ENCODE measurements at regions not wholly inside any gene's neighbourhood (a gene's known extent, or its start where the extent isn't known, plus 50 kb on each side); places are given as distances from the start of the nearest gene placed in this dataset.

DNA sequence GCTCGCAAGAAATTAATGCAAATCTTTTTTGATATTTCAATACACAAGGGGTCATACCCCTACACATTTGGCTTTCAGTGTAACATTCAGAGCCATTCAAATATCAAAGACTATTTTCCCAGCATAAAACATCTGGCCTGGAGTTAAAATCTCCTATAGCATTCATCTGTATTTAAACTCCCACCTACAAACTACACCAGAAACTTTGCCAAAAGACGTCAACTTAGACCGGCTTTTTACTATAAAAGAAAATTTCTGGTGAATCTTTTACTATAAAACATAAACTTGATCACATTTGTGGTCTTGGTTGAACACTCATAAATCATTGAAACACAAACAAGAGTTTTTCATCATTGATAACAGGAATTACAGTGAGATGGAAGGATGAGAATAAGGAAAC, 473.3 kb upstream of the DCN start:
- H3K27ac ChIP-seq = no peak overlapping the region
- H2AFZ ChIP-seq (ENCODE audit: low read depth) = no peak overlapping the region
- no peak for TF ChIP-seq CTCF (conservative IDR thresholded peaks at IDR 0.05; ENCODE audit: low read depth, low read length)

DNA sequence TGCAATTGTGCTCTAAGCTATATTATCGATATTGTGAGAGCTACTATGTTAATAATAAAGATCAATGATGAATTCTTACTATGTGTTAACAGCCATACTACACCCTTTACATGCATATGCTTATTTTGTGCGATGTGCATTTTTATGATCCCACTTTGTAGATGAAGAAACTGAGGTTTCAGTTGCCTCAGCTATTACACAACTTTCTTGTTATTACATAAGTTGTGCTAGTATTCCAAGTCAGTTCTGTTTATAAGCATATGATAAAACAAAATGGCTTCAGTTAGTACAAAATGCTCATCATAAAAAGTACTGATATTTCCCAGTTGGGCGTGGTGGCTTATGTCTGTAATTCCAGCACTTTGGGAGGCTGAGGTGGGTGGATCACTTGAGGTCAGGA, 471.5 kb upstream of the DCN start:
- Histone ChIP-seq H3K27me3 (ENCODE audit: insufficient read depth, low read depth) (no peaks in the 10 kb centered on the region), H3K9ac (no peak overlapping the region), H3K79me2 (ENCODE audit: insufficient read depth, low read depth) (no peaks in the 10 kb centered on the region), H3K36me3 (ENCODE audit: insufficient read depth) (no peaks in the 10 kb centered on the region), H3K4me2 (no peak overlapping the region), H4K20me1 (ENCODE audit: insufficient read depth) (no peaks in the 10 kb centered on the region), H3K4me1 (ENCODE audit: low read depth, poor library complexity, severe bottlenecking) (no peaks in the 10 kb centered on the region), H2AFZ (ENCODE audit: low read depth) (no peak overlapping the region), H3K4me3 (IDR thresholded peaks at IDR 0.05; ENCODE audit: insufficient read depth, low read depth, low read length) (no peak overlapping the region), H3K27ac (no peak overlapping the region)
- TF ChIP-seq CTCF (conservative IDR thresholded peaks at IDR 0.05; ENCODE audit: low read depth, low read length) = no peak

More for the DNA sequence above, 473.3 kb upstream of the DCN start:
- H3K4me3 ChIP-seq (IDR thresholded peaks at IDR 0.05; ENCODE audit: insufficient read depth, low read depth, low read length) = no peak overlapping the region
- no peak overlapping the region for H3K9ac ChIP-seq
- no peaks in the 10 kb centered on the region for H4K20me1 ChIP-seq (ENCODE audit: insufficient read depth)
- H3K27me3 ChIP-seq (ENCODE audit: insufficient read depth, low read depth) = no peaks in the 10 kb centered on the region
- no peaks in the 10 kb centered on the region for H3K79me2 ChIP-seq (ENCODE audit: insufficient read depth, low read depth)
- H3K4me2 ChIP-seq = no peak overlapping the region
- H3K36me3 ChIP-seq (ENCODE audit: insufficient read depth) = no peaks in the 10 kb centered on the region
- no peaks in the 10 kb centered on the region for H3K4me1 ChIP-seq (ENCODE audit: low read depth, poor library complexity, severe bottlenecking)

DNA sequence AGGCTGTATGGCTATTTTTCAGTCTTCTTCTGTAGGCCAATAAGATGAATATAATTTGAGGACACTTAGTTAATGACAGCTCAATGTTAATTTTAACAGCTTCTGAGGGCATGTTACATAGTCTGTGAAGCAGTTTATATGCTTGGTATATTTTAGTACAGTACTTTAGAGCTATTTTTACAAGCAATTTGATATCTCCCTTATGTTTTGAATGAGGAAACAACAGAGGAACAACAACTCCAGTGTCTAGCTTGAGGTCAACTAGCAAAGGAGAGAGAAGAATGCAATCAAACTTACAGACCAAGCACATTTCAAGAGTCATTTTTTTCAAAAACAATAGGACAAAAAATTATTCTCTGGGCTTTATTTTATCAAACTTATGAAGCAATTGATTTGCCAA, 469.1 kb upstream of the DCN start:
- H3K9ac ChIP-seq = no peak overlapping the region
- no peaks in the 10 kb centered on the region for H3K4me1 ChIP-seq (ENCODE audit: low read depth, poor library complexity, severe bottlenecking)
- no peak overlapping the region for H3K4me2 ChIP-seq
- H2AFZ ChIP-seq (ENCODE audit: low read depth) = no peak overlapping the region
- H3K36me3 ChIP-seq (ENCODE audit: insufficient read depth) = no peaks in the 10 kb centered on the region
- no peaks in the 10 kb centered on the region for H3K79me2 ChIP-seq (ENCODE audit: insufficient read depth, low read depth)
- no peak for TF ChIP-seq CTCF (conservative IDR thresholded peaks at IDR 0.05; ENCODE audit: low read depth, low read length)
- H3K4me3 ChIP-seq (IDR thresholded peaks at IDR 0.05; ENCODE audit: insufficient read depth, low read depth, low read length) = no peak overlapping the region
- H3K27me3 ChIP-seq (ENCODE audit: insufficient read depth, low read depth) = no peaks in the 10 kb centered on the region
- H4K20me1 ChIP-seq (ENCODE audit: insufficient read depth) = no peaks in the 10 kb centered on the region
- H3K27ac ChIP-seq = no peak overlapping the region

DNA sequence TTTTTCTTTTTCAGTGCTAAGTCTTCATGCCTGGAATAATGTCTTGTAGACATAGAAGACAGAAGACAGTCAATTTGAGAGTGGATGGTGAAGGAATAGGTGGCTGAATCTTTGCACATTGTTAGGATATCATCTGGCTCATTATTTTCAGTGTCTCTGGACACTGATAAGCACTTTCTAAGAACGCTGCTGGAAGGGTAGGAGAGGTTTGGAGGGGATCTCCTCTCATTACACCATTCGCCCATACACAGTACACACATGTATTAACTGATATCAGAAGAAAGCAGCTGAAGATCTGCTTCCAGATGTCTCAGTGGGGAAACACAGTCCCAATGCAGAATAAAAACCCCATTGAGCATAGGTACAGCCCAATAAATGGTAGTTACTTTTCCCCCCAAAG, 461.1 kb upstream of the DCN start:
- H3K4me1 ChIP-seq (ENCODE audit: low read depth, poor library complexity, severe bottlenecking) = no peaks in the 10 kb centered on the region

More for the DNA sequence above, 461.1 kb upstream of the DCN start:
- no peaks in the 10 kb centered on the region for H3K27me3 ChIP-seq (ENCODE audit: insufficient read depth, low read depth)
- H3K4me2 ChIP-seq = no peak overlapping the region
- H3K9ac ChIP-seq = no peak overlapping the region
- no peak overlapping the region for H3K27ac ChIP-seq
- no peaks in the 10 kb centered on the region for H4K20me1 ChIP-seq (ENCODE audit: insufficient read depth)
- no peaks in the 10 kb centered on the region for H3K36me3 ChIP-seq (ENCODE audit: insufficient read depth)
- no peak overlapping the region for H3K4me3 ChIP-seq (IDR thresholded peaks at IDR 0.05; ENCODE audit: insufficient read depth, low read depth, low read length)
- no peak for TF ChIP-seq CTCF (conservative IDR thresholded peaks at IDR 0.05; ENCODE audit: low read depth, low read length)
- H3K79me2 ChIP-seq (ENCODE audit: insufficient read depth, low read depth) = no peaks in the 10 kb centered on the region
- no peak overlapping the region for H2AFZ ChIP-seq (ENCODE audit: low read depth)

Measured in KMS-11 (cell line).